ENCODE measurements at regions not wholly inside any gene's neighbourhood (a gene's known extent, or its start where the extent isn't known, plus 50 kb on each side); places are given as distances from the start of the nearest gene placed in this dataset.

DNA sequence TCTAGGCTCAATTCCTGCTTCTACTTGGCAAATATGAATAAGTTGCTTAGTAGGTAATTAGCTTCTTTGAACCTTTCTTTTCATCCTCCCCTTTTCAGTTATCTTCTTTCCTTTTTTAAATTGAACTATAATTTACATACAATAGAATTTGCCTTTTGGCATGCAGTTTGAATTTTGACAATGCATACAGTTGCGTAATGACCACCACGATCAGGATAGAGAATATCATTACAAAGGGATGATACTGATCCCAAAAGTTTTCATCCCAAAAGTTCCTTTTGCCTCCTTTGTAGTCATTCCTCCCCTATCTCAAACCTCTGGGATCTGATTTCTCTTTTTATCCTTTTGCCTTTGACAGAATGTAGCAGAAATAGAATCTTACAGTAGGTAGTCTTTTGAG lies 164.4 kb downstream of the NOC3L start:
- DNase-seq: no peak

DNA sequence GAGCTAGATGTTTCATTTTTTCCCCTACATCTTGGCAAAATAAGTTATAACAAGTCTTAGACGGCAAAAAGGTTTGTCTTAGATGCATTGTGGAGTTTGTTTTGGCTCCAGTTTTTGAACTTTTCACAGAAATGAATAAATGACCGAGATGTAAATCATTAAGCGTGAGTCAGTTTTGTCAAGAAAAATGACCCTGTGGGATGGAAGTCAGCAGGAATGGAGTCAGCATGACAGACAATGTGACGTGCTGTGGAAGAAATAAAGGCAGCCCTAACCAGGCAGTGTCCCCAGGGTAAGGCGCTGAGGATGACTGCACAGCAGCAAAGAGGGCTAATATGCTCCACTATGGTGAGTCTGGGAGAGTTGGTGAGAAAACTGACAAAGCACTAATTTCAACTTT lies 163.2 kb downstream of the NOC3L start:
- DNase-seq: no peak

DNA sequence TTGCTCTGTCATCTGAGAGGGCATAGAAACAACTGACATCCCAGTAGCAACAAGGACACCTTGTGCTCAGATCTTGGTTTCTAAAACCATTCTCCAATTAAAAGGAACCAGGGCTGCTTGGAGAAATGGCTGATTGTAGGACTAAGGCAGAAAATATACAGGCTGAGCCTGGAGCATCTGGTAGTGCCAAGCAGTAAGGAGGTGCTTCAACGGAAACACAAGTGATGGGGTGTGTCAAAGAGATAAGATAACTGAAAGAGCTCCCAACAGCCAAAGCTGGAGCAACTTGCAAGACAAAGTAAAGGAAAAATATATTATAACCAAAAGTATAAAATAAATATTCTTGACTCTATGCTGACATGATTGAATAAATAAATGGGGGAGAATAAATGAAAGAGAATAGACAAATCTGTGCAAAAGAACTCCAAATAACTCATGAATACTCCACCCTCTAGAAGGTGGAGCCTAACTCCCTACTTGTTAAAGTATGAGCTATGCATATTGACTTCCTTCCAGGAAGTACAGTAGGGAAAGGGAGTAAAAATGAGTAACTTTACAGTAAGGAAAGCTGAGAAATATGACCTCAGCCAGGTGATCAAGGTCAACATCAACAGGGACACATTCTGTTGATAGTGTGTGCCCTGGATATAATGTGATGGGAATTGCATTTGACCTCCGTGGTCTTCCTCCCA lies 162.4 kb downstream of the NOC3L start:
- no peak for DNase-seq

DNA sequence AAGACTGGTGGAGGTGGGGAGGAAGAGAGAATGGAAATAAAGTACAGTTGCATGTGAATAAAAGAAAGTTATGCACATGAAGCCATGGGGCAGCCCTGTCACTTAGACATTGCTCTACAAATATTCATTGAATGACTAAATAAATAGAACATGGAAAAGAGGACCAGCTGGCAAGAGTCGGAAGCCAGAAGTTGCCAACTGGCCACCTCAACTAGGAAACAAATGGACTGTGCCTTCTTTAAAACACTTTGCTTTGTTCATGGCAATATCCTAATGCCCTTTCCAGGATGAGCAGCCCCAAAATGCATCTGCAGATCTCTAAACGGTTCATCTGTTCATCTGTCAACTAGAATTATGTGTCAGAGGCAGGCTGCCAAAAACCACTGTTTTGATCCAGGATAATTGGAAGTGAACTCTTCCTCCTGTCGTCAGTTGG lies 157.3 kb downstream of the NOC3L start:
- no peak for DNase-seq

DNA sequence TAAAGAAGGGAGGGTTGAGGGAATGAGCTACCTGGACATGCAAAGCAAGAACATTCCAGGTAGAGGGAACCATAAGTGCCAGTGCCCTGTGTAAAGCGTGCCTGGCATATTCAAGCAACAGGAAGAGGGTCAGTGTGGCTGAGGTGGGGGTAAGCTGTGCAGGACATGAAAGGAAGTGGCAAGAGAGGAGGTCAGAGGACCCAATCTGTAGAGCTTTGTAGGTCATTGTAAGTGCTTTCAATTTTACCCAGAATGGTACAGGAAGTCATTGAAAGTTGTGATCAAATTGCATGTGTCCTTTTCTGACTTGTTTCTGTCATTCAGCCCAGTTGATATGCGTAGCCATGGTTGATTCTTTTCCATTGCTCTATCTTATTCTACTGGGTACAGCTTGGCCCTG lies 156.6 kb downstream of the NOC3L start:
- no peak for DNase-seq

DNA sequence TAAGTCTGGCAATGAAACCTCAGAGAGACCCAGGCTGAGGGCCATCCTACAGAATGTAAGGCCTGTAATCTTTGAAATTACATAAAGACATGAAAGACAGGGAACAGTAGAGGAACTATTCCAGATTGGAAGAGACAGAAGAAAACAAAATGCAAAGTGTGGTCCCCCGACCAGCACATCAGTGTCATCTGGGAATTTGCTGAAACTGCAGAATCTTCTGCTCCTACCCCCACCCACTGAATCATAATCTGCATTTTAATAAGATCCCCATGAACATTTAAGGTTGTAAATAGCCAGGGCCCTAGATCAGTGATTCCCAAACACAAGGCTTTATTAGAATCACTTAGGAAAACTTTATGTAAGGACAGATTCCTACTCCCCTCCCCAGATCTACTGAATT lies 154.4 kb downstream of the NOC3L start:
- no peak for DNase-seq

DNA sequence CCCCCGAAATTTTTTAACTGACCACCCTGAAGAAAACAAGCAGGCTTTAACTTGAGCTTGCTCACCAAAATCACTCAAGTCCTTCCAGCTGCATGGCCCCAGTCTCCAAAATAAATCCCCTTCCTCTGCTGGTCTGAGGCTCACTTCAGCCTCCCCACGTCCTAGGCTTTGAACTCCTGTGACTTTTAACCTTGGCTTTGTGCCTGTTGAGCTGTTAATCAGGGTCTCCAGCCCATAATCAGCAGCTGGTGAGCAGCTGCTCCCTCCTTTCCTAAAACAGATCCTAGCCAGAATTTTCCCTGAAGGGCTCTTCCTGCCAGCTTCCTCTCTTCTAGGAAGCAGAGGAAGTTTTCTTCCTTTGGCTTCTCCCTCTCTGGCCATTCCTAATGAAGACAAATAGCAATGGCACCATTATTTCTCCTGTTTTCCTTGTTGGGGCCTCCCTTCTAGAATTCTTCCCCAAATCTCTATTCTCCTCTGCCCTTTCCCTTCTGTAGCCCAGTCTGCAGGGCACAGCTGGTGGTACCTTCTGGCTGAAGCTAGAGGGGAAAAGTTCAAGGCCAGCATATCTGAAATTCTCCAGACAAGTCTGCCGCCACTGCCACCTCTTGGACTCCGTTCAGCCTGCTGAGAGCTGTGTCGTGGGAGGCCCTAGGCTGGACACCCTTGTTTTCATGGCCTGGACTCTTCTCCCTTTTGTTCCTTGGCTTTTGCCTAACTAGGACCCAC lies 152.1 kb downstream of the NOC3L start:
- no peak for DNase-seq

DNA sequence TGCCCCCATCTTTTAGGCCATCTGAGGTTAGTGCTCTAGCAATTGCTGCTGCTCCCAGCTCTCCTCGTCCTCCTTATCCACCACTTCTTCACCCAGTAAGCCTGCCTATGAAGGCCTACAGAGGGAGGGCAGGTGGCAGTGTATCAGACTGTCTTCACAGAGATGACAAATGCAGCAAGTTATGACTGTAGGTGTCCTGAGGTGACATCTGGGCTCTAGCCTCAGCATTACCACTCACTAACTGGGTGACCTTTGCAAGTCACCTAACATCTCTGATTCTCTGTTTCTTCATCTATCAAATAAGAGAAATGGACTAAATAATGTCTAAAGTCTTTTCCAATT lies 151.6 kb downstream of the NOC3L start:
- no peak for DNase-seq

DNA sequence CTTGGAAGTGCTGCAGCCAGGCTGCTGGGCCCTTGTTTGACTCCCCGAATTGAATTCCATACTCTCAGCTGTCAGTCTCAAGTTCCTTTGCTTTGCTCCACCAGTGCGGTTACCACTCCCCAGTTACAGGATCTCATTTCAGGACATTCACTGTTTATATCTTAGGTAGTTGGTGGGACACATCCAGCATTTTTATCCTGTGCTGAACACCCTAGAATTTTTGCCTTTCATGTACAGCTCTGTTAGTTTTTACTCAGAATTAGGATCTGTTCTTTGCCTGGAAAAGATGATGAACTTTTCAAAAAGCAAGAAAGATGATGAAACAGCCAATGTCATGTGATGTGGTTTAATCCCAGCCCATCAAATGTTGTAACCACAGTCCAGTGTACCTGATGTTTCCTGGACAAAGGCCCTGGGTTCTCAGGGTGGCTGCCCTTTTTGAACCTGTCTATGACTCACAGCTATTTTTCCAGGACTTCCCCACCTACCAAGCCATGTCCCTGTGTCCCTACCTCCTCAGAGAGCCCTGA lies 149.7 kb downstream of the NOC3L start:
- DNase-seq: no peak

DNA sequence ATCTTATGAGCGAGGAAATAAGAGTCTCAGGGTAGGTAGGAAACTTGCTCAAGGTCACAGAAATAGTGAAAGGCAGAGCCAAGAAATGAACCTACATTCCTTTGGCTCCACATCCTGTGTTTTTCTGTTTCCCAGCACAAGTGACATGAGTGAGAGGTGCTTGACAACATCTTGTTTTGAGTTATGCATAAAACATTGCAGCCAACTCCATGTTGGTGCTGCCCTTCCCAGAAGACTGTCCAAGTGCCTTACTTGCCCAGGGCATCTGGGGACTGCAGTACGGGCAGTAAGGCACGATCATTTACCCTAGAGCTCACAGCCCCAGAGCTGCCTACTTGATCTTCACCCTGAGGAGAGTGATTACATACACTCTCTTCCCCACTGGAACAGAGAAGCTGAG lies 148.8 kb downstream of the NOC3L start:
- no peak for DNase-seq

DNA sequence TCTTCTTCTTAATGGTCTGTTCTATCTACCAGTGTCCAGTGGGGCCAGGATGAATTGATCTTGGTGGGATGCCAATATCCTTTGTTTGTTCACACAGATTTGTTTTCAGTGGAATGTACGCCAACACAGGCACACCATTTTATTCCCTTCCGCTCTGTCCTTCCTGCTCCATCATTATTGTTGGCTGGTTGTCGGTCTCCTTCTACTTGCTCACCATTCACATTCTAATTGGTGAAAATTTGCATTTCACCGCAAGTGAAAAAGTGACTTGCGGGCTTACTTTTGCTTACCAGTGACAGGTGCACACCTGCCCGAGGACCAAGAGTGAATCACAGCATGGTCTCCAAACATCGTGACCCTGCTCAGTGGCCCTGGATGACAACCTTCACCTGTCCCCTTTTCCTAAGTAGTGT lies 148.3 kb downstream of the NOC3L start:
- DNase-seq: no peak

DNA sequence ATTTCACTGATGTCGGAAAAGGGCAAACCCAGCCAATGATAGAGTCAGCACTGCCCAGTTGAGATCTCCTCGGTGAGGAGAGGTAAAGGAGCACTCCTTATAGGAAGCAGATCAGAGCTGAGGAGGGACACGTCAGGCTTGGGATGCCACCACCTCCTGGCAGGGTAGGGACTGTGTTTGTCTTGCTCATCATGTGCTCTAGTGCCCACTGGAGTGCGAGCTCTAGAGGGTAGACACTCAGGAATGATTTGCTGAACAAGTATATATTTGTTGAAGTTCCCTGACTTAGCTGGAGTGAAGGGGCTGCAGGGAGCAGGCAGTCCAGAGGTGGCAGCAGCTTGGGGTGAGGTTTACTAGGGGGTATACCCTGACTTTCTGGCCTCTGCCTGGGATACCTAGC lies 146.5 kb downstream of the NOC3L start:
- no peak for DNase-seq

DNA sequence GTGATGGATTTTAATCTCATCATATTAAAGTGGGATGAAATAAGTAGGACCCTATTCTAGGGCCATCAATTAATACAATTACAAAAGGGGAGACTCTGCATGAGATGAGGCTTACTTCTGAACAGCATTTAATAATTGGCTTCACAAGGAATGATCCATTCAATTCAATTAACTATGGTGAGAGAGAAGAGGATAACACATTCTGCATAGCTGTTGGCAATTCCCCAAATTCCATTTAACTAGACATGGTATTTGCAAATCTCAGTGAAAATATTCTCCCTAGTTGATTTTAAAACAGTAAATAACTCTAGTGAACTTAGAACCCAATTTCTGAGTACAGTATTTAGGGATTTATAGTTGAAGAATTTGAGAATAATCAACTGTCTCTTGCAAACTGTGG lies 145.3 kb downstream of the NOC3L start:
- no peak for DNase-seq

DNA sequence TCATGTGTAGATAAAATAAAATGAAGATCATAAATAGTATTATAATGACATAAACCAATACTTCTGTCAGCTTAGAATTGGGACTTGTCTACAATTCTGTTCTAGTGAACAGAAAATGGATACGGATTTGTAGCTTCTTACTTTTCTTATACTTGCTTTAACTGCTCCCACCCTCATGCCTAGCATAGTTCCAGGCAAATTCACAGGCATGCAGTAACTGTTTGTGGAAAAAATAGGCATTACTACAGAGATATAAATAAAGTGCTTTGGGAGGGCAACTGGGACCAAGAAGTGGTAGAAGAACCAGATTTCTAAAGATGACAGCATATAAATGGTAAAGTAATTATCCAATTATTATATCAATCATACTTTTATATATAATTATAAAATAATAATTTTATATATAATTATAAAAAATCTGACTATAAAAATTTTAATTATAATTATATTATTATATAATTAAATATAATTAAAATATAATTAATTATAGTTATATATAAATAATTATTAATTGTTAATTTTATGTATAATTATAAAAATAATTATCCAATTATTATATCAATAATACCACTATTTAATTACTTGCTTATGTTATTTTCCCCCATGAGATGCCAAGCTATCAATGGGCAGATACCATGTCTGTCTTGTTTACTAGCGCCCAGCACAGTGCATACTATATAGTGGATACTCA lies 144.1 kb downstream of the NOC3L start:
- DNase-seq: no peak

DNA sequence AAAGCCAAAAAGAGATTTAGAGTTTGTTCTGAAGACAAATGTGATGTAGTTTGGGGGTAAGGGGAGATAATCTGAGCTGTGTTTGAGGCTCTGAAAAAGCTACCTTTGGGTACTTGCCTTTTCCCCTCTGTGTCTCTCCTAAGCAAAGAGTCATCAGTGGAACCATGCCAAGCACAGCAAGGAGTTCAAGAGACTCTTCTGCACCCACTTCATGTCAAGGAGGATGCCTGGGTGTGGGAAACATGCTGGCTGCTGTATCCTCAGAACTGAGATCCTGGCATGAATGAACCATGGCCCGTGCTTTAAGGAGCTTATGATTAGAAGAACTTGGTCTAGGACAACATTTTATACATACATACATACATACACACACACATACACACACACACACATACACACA lies 142.9 kb downstream of the NOC3L start:
- DNase-seq: no peak

DNA sequence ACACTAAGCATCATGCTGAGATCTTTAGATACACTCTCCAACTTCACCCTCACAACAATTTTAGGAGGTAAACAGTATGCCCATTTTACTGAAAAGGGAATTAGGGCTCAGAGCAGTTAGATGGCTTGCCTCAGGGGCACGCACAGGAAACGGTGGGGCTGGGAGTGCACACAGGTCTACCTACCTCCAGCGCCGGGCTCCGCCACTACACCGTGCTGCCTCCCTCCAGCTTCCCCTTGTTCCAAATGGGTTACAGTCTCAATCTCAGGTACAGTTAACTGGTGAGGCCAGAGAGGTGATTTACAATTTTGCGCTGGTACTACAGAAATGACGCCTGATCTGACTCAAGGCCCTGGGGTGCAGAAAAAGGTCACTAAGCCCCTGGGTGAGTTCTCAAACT lies 142.0 kb downstream of the NOC3L start:
- no peak for DNase-seq

DNA sequence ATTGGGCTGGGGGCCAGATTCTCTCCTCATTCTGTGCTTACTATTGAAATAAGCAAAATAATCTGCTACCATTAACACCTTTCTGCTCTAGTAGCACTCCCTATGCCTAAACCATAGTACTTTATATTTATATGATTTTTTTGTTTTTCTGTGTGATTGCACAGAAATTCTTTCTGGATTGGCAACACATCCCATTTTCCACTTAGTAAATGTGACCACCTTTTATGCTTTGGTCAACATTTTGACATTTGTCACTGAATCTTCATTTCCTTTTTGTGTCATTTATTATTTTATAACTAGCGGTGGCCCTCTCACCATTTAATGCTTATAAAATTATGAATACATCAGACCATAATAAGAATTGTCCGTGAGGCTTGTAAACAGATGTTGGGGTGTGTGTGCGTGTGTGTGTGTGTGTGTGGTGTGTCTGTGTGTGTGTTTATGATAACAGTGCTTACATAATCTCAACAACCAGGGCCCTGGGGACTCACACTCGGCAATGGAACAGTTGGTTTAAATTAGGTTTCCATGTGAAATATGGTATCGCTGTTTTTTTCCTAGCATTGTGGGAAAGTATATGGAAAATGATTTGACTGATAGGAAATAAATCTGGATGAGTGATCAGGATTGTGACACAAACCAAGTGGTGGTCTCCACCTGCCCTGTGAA lies 138.9 kb downstream of the NOC3L start:
- no peak for DNase-seq

DNA sequence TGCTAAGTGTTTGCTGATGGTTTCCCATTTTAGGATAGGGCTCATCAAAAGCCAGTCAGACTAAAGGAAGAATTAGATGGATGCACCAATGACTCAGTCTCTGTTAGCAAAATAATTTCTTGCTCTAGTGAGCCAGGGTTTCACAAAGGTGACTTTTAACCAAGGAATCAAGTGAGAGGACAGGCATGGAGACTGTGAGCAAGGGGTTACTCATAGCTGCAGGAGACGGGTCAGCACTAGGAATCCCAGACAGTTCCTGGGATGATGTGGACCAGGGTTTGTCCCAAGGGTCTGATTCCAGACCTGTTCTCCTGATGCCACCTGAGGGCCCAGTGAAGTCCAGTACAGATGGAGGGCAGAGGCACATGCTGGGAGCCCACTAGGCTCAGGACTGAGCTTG lies 138.1 kb downstream of the NOC3L start:
- DNase-seq: no peak

DNA sequence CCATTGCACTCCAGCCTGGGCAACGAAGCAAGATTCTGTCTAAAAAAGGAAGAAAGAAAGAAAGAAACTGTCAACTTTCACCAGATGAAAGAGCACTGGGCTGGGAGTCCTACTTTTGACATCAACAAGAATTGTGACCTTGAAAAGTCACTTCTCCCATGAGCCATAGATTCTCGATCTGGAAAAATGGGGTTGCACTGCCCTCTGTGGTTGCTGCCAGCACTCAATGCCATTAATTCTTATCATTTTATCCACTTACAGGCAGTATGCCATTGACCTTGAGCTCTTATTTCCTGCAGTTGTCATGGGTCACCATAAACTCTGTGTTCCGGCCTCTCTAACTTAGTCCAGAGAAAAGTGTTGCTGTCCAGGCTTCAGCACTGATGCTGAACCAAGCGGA lies 137.2 kb downstream of the NOC3L start:
- DNase-seq: no peak

DNA sequence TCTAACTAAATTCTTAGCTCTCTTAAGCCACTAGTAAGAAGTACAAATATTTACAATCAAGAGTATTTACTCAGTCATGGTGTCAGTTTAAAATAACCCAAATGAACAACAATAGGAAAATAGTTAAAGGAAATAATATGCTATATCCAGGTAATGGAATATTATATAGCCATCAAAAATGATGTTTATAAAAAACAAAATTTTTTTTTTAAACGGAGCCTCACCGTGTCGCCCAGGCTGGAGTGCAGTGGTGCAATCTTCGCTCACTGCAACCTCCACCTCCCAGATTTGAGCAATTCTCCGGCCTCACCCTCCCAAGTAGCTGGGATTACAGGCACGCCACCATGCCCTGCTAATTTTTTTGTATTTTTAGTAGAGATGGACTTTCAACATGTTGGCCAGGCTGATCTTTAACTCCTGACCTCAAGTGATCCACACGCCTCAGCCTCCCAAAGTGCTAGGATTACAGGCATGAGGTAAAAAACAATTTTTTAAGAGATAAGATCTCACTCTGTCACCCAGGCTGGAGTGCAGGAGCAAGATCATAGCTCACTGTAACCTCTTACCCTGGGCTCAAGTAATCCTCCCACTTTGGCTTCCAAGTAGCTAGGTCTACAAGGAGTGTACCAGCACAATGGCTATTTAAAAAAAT lies 132.5 kb downstream of the NOC3L start:
- DNase-seq: no peak

DNA sequence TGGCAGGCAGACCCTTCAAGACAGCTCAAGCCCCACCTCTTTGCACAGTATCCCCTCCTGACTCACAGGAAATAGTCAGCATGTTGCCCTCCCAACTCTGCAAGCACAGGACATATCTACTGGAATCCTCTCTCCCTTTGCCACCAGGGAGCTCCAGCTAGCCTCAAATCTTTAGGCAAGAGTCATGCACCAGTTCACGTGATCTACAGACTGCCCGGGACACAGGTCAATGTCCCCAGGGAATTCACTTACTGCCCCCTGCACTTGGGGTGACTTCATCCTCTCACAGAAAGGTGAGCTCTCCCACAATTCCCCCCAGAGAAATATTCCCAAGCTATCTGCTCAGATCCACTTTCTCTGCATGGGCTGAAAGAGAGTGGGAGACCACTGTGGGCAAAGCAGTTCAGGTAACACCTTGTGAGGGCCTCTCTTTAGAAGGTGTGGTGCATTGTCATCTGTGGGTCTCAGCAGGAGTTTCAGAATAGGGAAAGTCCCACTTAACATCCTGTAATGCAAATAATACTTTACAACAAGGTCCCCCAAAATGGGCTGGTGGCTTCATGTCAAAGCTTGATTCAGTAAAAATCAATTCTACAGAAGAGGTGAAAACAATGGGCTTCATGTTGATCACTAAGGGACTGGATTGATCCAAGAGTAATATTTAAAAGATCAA lies 129.9 kb downstream of the NOC3L start:
- no peak for DNase-seq

DNA sequence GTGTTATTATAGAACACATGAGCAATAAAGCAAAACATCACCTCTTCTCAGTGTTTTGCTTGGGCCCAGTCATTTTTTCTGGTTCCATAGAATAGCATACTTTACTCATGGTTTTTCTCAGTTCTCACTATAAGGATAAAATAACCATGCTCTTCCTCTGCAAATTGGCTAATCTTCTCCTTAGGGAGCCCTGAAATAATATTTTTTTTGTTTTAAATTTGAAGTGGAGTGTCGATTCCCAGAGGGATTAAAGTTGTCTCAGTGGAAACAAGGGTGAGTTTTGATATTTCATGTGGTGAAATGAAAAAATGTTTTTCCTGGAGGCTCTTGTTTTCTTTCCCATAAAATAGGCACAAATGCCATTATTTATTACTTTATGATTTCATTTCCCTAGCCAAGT lies 127.3 kb downstream of the NOC3L start:
- DNase-seq: no peak

Measured in T-helper 9 cell (primary cell).